ENCODE measurements at regions not wholly inside any gene's neighbourhood (a gene's known extent, or its start where the extent isn't known, plus 50 kb on each side); places are given as distances from the start of the nearest gene placed in this dataset.

- no peaks in the 10 kb centered on the region for H3K4me1 ChIP-seq (ENCODE audit: control insufficient read depth, insufficient read depth, low read length)
- ChIA-PET CTCF (no interaction called here), POLR2A (no interaction called here)
- TF ChIP-seq POLR2AphosphoS5 (IDR thresholded peaks at IDR 0.05; ENCODE audit: low read depth, low read length) (no peak), SIN3A (IDR thresholded peaks at IDR 0.05; ENCODE audit: borderline replicate concordance, insufficient read depth, low read depth, low read length) (no peak), CTCF (IDR thresholded peaks at IDR 0.05) (no peak), REST (IDR thresholded peaks at IDR 0.05; ENCODE audit: insufficient read depth in 1 of 2, low read depth in 2 of 2, low read length in 1 of 2) (no peak), TCF7L2 (IDR thresholded peaks at IDR 0.05; ENCODE audit: low read depth, low read length) (no peak)
- intact Hi-C loops (cut with micrococcal nuclease; ENCODE audit: unreplicated experiment) (no loop called here), in situ Hi-C loops (cut with HindIII; ENCODE audit: low pct_unique_long_range_greater_than_20kb, low sequenced_read_pairs) (no loop called here)
- H3K36me3 ChIP-seq (ENCODE audit: control insufficient read depth, insufficient read depth, low read length), result no peaks in the 10 kb centered on the region
- H3K27ac ChIP-seq (ENCODE audit: low read length), result no peak overlapping the region
- ATAC-seq, result no peak
- no TSS peak for BruUV-seq (replicated peaks)
- H3K4me3 ChIP-seq (ENCODE audit: low read depth in 2 of 2, low read length in 2 of 2), result no peak overlapping the region
- H3K9me3 ChIP-seq (ENCODE audit: control insufficient read depth, insufficient read depth, low read depth, low read length), result no peaks in the 10 kb centered on the region
- H3K27me3 ChIP-seq (ENCODE audit: control insufficient read depth, insufficient read depth, low read length), result no peaks in the 10 kb centered on the region
- no peak for DNase-seq (ENCODE audit: low read depth, low spot score)
Measured at GRCh38 chr17:68662037-68662432, 60.9 kb upstream of the FAM20A start.

DNA sequence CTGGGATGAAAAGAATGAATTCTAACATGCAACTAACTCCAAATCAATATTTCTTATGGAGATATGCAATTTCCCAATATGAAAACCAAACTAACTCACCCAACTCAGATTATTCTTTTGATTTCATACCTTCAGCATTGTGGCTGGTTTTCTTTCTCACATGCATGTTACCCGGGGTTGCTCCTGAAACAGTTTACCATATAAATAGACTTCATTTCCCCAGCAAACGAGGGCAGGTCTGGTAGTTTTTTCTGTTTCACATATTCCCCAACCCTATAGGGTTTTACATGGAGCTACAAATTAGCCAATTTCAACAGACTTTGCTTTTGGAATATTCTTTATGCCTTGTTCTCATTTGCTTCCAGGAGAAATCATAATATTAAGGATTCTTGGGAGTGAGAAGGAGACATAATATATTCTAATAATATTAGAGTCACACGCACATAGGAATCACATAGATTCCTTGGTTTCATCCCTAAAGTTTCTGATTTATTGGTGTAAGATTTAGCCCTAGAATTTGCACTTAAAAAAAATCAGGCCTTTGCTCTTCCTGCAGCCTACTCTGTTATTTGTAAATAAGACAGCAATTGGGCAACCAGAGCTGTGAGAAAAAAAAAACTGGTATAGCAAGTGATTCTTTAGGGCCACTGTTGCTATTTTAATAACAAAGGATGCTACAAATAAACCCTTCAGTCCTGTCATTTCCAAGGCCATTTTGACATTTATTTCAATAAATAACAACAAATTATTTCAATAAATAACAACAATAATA, 60.3 kb upstream of the FAM20A start:
- POLR2A ChIA-PET, result no interaction called here
- no peak for ATAC-seq
- no TSS peak for BruUV-seq (replicated peaks)
- no peaks in the 10 kb centered on the region for H3K36me3 ChIP-seq (ENCODE audit: control insufficient read depth, insufficient read depth, low read length)
- H3K27me3 ChIP-seq (ENCODE audit: control insufficient read depth, insufficient read depth, low read length), result no peaks in the 10 kb centered on the region
- in situ Hi-C loops (cut with HindIII; ENCODE audit: low pct_unique_long_range_greater_than_20kb, low sequenced_read_pairs), result no loop called here
- H3K4me3 ChIP-seq (ENCODE audit: low read depth in 2 of 2, low read length in 2 of 2), result no peak overlapping the region
- no peaks in the 10 kb centered on the region for H3K4me1 ChIP-seq (ENCODE audit: control insufficient read depth, insufficient read depth, low read length)
- TF ChIP-seq CTCF (IDR thresholded peaks at IDR 0.05) (no peak), TCF7L2 (IDR thresholded peaks at IDR 0.05; ENCODE audit: low read depth, low read length) (no peak), REST (IDR thresholded peaks at IDR 0.05; ENCODE audit: insufficient read depth in 1 of 2, low read depth in 2 of 2, low read length in 1 of 2) (no peak)
- intact Hi-C loops (cut with micrococcal nuclease; ENCODE audit: unreplicated experiment), result no loop called here
- no peak for DNase-seq (ENCODE audit: low read depth, low spot score)
- H3K9me3 ChIP-seq (ENCODE audit: control insufficient read depth, insufficient read depth, low read depth, low read length), result no peaks in the 10 kb centered on the region
- H3K27ac ChIP-seq (ENCODE audit: low read length), result no peak overlapping the region
- CTCF ChIA-PET, result no interaction called here
